ENCODE measurements at regions not wholly inside any gene's neighbourhood (a gene's known extent, or its start where the extent isn't known, plus 50 kb on each side); places are given as distances from the start of the nearest gene placed in this dataset.

DNA sequence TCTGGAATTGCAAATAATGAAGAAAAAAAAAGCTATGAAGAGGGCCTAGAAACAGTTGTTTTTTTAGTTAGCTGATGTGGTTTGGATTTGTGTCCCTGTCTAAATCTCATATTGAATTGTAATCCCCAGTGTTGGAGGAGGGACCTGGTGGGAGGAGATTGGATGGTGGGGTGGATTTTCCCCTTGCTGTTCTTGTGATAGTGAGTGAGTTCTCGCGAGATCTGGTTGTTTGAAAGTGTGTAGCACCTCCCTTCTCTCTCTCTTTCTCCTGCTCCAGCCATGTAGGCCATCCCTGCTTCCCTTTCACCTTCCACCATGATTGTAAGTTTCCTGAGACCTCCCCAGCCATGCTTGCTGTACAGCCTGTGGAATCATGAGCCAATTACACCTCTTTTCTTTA, 126.1 kb downstream of the ASCL4 start:
- Histone ChIP-seq H3K4me1 (replicated peaks) (no peaks in the 10 kb centered on the region), H3K36me3 (no peaks in the 10 kb centered on the region), H3K9me3 (no peaks in the 10 kb centered on the region), H3K4me3 (no peak overlapping the region), H3K27me3 (replicated peaks; ENCODE audit: insufficient read depth) (no peaks in the 10 kb centered on the region), H3K27ac (no peak overlapping the region)
- 86% methylated on average over 2 of the region's 2 CpGs for WGBS
- intact Hi-C loops (cut with DNase I), result no loop called here
- TF ChIP-seq, protein P1, sequence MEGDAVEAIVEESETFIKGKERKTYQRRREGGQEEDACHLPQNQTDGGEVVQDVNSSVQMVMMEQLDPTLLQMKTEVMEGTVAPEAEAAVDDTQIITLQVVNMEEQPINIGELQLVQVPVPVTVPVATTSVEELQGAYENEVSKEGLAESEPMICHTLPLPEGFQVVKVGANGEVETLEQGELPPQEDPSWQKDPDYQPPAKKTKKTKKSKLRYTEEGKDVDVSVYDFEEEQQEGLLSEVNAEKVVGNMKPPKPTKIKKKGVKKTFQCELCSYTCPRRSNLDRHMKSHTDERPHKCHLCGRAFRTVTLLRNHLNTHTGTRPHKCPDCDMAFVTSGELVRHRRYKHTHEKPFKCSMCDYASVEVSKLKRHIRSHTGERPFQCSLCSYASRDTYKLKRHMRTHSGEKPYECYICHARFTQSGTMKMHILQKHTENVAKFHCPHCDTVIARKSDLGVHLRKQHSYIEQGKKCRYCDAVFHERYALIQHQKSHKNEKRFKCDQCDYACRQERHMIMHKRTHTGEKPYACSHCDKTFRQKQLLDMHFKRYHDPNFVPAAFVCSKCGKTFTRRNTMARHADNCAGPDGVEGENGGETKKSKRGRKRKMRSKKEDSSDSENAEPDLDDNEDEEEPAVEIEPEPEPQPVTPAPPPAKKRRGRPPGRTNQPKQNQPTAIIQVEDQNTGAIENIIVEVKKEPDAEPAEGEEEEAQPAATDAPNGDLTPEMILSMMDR (IDR thresholded peaks at IDR 0.05), result no peak
- TF ChIP-seq POLR2AphosphoS5 (IDR thresholded peaks at IDR 0.05), result no peak
- no peak for TF ChIP-seq POLR2A (IDR thresholded peaks at IDR 0.05)
- DNase-seq (ENCODE audit: low spot score), result no peak

DNA sequence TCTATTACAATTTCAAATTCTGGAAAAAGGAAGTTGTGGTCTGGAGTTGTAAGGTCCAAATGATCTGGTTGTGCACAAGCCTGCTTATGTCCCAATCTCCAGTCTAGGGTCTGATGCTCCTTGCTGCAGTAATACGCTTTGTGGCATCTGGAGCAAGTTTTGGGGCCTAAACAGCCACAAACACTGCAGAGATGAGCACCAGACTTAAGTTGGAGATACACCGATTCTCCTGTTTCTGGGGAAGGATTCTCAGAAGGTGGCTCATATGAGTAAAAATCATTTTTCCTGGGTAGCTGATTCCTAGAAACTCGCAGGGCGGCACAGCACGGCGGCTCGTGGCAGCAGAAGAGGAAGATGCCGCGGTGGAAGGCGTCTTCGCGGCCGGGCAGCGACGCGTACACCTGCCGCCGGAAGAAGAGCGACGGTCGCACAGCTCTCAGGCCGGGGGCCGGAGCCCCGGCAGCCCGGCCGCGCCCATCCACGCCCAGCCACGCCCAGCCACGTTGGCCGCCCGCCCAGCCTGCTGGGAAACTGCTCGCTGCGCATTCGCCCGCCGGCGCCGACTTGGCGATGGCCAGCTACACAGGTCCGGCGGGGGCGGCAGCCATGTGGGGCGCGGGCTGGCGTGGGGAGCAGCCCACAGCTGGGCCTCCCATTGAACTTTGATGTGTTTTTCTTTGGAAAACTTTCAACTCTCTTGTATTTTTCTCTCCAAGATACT, 129.0 kb downstream of the ASCL4 start:
- Histone ChIP-seq H3K27me3 (replicated peaks; ENCODE audit: insufficient read depth) (no peaks in the 10 kb centered on the region), H3K4me1 (replicated peaks) (no peaks in the 10 kb centered on the region), H3K4me3 (peak overlapping the region in 1 of 2 donors; percentile 18), H3K36me3 (no peaks in the 10 kb centered on the region), H3K9me3 (no peaks in the 10 kb centered on the region), H3K27ac (no peak overlapping the region)
- 2% methylated on average over 46 of the region's 46 CpGs for WGBS
- TF ChIP-seq POLR2AphosphoS5 (IDR thresholded peaks at IDR 0.05) (no peak), POLR2A (IDR thresholded peaks at IDR 0.05) (no peak)
- TF ChIP-seq, protein P1 (IDR thresholded peaks at IDR 0.05), result no peak
- DNase-seq (ENCODE audit: low spot score), result peak; percentile 43
- intact Hi-C loops (cut with DNase I), result no loop called here

DNA sequence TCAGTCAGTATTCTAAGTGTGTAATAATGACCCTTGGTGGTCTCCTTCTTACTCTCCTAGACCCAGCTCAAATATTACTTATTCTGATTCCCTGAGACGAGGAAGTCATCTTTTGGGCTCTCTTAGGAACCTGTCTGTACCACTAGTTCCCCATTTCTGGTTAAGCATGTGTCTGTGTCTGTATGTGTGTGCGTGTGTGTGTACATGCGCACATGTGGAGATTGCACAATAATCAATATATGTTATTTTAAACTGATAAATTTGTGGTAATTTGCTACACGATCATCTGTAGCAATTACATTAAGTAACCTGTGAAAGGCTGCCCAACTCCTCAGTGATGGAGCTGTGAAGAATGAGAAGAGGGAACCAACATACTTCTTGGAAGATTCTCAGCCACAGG, 132.2 kb downstream of the ASCL4 start:
- DNase-seq (ENCODE audit: low spot score), result no peak
- intact Hi-C loops (cut with DNase I), result no loop called here
- Histone ChIP-seq H3K4me3 (no peak overlapping the region), H3K36me3 (no peaks in the 10 kb centered on the region), H3K4me1 (replicated peaks) (no peaks in the 10 kb centered on the region), H3K27me3 (replicated peaks; ENCODE audit: insufficient read depth) (no peaks in the 10 kb centered on the region), H3K27ac (no peak overlapping the region), H3K9me3 (no peaks in the 10 kb centered on the region)
- TF ChIP-seq POLR2AphosphoS5 (IDR thresholded peaks at IDR 0.05) (no peak), POLR2A (IDR thresholded peaks at IDR 0.05) (no peak)
- TF ChIP-seq, protein P1 (IDR thresholded peaks at IDR 0.05), result no peak
- 70% methylated on average over 4 of the region's 4 CpGs for WGBS

DNA sequence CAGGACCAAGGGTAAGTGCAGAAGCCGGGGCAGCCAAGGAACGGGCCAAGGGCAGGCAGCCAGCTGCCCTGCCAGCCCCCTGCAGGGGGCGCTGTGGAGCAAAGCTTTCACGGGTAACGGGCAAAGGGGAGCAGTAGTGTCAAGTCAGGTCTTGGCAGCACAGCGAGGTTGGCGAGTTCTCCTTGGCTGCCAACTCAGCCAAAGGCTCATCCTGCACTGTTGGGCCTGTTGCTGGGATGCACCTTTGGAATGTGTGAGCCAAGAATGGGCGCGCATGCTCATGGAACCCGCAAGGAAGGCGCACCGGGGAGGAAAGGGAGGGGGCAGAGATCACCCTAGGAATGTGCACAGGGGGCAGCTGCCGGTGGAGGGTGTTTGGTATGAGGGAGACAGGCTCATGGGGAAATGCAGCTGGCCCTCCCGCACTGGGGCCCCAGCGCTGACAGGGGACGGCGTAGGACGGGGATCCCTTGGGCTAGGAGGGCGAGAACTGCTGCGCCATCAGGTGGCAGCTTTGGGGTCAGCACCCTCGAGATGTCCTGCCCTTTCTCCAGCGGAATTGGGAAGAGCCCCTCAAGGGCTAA, 138.0 kb downstream of the ASCL4 start:
- no peaks in the 10 kb centered on the region for H3K27me3 ChIP-seq (replicated peaks; ENCODE audit: insufficient read depth)
- H3K4me3 ChIP-seq, result no peak overlapping the region
- 1% methylated on average over 22 of the region's 22 CpGs for WGBS
- no peaks in the 10 kb centered on the region for H3K36me3 ChIP-seq
- TF ChIP-seq POLR2A (IDR thresholded peaks at IDR 0.05) (no peak), POLR2AphosphoS5 (IDR thresholded peaks at IDR 0.05) (peak; percentile 14)
- TF ChIP-seq, protein P1 (IDR thresholded peaks at IDR 0.05), result peak in 3 of 4 experiments; percentile 18 to 41 (median 18)
- intact Hi-C loops (cut with DNase I), result no loop called here
- peak; percentile 24 for DNase-seq (ENCODE audit: low spot score)
- H3K4me1 ChIP-seq (replicated peaks), result no peaks in the 10 kb centered on the region
- no peak overlapping the region for H3K27ac ChIP-seq
- H3K9me3 ChIP-seq, result no peaks in the 10 kb centered on the region
